ENCODE measurements at regions not wholly inside any gene's neighbourhood (a gene's known extent, or its start where the extent isn't known, plus 50 kb on each side); places are given as distances from the start of the nearest gene placed in this dataset.

DNA sequence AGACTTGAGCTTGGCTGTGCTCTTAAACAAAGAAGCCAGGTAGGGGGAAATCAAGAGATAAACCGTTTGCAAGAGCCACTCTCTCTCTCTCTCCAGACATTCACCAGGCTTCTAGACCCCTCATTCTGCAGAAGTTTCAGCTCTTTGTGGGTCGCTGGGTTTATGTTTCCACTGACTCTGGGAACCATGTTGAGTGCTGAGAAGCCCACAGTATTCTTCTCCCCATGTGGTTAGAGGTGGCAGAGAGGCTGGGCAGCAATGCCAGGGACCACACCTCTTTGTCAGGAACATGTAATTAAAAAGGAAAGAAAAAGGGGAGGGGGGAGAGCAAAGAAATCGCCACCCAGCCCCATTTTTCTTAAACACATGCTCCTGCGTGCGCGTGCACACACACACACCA lies 154.8 kb upstream of the SOX9 start:
- no peak for DNase-seq

DNA sequence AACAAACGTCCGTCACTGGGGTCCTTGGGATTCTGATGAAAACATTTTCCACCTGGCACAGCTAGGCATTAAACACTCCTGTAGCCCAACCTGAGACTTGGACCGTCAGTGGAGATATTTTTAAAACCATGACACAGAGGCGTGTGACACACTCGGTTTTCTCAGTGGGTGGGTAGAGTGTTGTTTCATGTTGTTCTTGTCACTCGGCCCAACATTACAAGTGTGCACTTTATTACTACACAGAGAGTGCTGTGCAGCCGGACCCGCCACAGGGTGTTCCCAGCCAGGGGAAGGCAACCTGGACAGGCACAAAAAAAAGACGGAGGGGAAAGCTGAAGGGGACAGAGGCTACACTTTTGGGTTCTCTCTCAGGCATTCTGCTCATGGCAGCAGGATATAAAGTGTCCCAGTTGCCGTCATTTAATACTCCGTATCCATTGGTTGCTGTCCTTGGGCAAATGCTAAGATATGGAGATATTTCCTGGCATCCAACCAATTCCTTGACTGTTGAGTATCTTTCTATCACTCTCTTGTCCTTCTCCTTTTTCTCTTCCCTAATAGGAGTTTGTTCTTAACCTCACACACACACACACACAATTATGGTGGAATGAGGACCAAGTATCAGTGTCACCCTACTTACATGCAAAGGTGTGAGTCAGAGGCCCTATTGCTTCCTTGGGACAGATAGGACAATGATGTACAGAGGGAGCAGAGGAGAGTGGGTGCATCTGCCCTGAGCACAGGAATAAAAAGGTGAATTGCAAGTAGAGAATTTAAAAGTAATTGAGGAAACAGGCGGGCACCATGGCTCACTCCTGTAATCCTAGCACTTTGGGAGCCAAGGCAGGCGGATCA lies 154.1 kb upstream of the SOX9 start:
- no peak for DNase-seq

DNA sequence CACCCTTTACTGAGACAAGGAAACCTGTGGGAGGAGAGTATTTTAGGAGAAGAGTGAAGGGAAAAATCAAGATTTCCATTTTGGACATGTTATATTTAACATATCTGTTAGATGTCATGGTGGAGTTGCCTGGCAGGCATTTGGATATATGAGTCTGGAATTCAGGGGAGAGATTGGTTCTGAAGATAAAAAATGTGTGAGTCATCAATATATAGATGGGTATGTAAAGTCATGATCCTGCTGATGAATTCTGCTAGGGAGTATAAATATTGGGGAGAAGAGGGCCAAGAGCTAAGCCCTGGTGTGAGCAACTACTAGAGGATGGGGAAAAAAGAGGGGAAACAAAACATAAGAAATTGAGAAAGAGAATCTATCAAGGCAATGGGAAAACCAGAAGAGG lies 151.3 kb upstream of the SOX9 start:
- DNase-seq, result no peak

DNA sequence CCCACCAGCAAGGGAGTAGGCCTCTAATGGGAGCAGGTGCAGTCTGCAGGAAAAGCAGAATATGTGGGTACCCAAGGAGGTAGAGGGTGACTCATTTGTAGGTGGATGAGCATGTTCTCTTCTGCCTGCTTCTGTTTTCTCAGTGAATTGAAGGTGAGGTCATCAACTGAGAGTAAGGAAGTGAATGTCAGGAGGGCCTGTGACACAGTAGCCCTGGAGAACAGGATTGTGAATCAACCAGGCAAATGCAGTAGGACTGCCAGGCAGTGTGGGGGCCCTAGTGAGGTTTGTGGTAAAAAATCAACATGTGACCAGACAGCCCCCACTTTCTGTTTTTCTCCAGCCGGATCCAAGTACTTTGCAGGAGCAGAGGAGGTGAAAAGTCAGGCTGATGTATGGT lies 150.5 kb upstream of the SOX9 start:
- no peak for DNase-seq

DNA sequence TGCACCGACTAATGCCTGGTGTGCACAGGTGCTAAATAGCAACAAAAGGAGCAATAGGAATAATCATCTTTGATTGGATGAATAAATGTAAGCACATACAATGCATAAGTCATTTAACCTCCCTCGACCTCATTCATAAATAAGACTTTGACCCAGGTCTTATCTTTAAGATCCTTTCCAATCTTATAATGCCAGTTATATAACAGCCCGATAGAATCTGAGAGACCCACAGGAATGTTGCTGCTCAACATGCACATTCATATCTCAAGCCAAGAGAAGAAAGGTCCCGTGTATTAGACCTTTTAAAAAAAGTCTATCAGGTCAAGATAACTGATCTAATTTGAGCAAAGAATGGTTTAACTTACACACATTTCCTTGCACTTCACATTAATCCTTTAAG lies 146.8 kb upstream of the SOX9 start:
- no peak for DNase-seq

DNA sequence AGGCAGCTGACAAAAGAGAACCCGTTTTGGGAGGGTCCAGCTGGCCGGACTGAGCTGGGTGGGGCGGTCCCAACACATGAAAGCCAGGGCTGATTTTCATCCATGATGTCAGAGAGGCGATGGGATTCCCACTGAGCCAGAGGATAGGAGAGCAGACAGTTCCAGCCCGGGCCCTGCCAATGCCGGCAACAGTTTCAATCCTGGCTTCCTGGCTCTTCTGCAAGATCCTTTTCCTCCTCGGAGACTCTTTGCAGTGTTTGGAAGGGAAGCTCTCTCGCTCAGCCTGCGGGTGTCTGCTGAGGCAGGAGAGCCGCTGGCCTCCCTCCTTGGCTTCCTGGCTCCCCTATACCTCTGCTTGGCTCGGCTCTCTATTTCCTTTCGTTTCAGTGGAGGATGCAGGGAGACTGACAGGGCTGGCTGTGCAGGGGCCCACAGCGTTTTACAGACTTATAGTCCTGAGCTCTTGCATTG lies 145.5 kb upstream of the SOX9 start:
- no peak for DNase-seq

DNA sequence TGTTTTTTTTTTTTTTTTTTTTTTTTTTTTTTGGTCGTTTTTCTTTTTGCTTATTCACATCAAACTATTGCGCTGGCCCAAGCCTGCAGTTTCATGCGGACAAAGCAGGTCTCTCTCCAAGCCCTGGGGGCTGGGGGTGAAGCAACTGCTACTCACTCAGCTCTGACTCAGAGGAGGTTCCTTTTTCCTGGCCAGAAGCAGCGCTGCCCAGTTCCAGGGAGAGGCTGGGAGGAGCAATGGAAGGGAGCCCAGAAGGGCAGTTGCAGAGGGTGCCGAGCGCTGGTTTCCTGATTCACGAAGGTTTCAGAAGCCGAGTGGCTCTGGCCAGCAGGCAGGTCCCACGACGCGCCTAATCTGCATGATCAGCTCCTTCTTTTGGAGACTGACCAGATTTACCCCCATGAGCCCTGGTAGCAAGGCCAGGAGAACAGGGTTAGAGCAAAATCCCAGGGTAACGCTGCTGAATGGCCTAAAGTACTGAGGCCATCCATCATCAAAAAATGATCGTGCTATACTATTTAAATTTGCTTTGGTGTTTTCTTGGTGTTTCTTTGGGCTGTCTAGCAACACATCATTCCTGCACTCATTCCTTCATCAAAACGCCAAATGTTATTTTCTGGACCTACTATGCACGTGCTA lies 144.7 kb upstream of the SOX9 start:
- DNase-seq, result no peak

DNA sequence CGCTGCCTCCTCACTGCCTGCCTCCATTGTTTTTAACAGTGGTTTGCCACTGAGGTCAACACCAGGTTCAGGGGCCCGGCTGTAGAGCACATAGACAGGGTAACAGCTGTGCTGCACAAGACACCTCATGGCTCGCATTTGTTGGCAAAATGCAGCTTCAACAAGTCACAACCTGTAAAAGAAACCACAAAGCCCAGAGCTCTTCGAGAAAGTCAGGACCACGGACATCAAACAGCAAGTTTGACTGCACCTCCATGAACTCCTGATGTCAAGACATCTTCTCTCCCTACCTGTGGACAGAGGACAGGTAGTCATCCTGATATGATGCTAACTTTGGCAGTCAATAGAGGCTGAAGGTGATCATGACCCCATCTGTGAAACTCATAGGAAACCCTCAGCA lies 142.4 kb upstream of the SOX9 start:
- DNase-seq, result no peak

DNA sequence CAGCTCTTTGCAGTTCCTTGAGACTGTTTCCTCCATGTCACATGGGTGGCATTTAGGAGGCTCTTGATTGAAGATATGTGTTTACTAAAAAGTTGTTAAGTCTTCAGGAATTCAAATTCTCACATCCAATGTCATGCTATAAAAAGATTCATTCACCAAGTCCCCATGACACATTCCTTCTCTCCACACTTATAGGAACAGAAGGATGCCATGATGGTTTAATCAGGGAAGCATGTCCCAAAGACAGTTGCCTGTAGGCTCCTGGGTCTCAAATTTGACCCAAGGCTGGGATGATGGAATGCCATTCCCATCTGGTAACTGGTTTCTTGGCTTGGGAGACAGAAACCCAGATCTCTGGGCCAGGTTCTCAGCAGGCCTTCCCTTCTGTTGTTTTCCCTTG lies 140.6 kb upstream of the SOX9 start:
- no peak for DNase-seq

DNA sequence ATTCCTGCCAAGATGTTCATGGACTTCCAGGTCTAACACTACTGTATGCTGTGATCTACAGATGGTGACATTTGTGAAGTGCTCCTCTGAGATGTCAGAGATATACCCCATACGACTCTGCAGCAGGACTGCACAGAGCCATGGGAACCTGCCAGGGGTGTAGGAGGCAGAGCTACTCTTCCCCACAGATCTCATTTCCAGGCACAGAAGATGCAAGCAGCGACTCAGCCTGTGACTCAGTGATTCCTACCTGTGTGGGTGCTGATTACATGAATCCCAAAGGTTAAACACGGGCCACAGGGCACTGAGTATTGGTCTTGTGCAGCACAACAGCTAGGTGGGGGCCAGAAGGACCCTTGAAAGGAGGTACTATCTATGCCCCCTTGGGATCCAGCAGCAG lies 137.0 kb upstream of the SOX9 start:
- DNase-seq, result no peak

DNA sequence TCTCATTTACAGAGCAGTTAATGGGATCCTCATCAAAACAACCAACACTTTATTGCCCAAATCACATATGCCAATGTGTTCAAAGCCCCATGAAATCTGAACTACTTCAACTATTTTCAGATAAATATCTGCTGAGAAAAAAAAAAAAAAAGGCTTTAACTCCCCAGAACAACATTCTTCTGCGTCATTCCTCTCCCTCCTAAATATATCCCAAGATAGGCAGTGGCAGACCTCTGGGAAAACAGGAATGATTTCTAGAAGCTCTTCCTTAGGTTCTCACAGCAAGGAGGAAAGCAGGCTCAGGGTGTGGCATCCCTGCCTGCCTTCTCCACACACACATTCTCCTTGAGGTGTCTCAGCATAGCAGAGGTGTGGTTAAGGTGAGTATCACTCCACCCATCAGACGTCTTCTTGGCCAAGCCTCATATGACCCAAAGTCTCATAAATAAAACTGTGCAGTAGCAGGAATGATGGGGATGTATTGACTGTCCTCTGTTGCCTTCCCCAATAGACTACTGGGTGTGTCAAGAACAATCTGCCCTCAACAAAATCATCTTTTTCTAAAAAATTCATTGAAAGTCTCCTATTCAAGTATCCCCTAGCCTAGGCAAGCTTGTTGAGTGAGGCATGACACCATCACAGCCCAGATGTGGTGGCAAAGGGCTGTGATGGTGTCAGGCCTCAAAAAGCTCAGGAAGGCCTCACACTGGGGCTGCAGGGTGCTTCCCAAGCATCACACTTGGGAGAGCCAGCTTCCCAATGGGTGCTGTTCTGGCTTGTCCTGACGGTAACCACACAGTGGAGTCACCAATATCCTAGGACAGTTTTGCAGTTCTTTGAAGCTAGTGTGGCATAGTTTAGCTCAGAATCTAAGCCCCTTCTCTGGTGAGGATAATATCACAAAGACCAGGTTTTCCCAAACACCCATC lies 135.4 kb upstream of the SOX9 start:
- DNase-seq, result no peak

DNA sequence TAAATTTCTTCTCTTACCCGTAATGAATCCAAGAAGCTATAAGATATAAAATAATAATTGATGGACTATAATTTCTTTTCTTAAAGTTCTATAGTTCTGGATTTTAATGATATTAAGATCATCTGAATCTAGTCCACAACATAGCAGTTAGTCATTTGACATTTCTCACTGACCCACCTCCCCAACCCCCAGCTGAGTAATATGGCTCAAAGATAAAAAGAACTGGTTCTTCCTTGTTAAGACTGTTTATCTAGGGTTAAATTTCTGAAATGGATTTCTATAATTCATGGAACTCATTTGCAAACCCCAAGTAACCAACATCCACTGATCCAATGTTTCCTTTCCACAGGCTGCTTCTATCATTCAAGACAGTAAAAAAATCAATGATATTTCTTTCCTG lies 133.9 kb upstream of the SOX9 start:
- no peak for DNase-seq

DNA sequence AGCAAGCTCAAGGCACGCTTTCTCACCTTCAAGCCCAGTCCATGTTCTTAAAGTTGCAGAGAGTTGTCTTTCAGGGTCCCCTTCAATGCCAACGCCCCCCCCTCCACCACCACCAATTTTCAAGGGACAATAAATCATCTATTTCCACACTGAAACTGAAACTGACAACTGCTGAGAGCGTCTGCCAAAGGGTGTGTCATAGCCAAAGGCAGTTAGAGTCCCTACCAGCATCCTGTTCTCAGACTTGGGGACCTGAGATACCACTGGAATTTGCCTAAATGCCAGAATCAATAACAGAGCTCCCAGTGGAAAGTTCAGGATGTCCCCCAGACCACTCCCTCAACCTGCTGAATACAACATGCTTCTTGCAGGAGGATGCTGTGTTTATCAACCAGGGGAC lies 133.2 kb upstream of the SOX9 start:
- DNase-seq, result no peak

DNA sequence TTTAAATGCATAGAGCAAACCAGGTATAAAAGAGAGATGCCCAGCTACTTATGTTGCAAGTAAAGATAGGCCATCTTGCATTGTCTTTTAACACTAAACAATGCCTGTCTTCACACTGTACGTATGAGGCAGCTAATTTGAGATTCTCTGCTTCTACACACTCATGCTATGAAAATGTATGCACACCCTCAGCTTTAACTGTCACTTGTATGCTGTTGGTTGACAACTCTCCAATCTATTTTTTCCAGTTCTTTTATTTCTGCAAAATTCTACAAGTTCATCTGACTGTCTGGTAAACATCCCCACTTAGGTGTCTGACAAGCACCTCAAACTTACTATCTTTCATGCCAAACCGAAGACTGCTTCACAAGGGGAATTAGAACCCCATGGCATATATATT lies 131.7 kb upstream of the SOX9 start:
- no peak for DNase-seq

DNA sequence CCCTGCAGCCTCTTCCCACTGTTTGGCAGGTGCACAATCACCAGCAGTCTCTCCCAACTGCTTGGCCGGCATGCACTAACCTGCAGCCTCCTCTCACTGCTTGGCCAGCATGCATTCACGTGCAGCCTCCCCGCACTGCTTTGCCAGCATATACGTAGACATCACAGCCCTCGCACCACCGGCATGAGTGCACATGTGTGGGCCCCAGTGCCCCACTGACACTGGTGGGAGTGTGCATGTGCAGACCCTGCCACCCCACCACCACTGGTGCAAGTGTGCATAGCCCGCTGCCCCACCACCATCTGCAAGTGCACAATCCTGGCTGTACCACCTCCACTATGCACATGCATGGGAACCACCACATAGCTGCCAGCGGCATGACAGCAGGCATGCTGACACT lies 127.5 kb upstream of the SOX9 start:
- DNase-seq, result no peak

DNA sequence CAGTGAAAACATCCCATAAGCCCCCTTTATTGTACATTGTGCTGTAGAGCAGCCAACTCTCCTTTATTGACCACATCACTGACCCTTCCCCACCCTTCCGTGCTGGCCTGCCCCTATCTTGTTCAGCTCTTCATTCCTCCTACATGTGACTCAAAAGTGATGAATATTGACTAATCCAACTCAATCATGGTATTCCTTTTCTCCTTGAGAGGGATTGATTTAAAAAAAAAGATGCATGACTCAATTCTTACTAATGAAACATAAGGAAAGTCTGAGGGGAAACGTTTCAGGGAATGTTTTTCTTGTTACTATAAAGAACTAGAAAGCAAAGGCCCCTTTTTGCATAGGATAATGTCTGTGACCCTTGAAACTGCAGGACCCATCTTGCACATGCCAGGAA lies 125.2 kb upstream of the SOX9 start:
- no peak for DNase-seq

DNA sequence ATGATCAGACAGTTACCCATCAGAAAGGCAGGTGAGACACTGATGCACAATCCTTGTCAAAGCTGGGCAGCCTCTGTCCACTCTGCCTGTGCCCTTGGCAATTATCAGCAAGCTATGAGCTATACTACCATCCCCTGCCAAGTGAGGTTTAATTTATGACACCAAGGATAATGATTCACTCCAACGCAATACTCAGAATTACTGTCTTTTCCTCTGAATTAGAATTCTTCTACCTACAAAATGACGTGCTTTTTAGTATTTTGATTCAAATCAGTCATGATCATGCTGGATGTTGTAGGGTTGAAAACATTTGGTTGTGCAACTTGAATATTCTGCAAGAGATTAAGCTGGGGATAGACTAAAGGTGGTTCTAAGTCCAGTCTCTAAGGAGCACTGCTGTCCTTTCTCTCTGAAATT lies 116.8 kb upstream of the SOX9 start:
- no peak for DNase-seq

DNA sequence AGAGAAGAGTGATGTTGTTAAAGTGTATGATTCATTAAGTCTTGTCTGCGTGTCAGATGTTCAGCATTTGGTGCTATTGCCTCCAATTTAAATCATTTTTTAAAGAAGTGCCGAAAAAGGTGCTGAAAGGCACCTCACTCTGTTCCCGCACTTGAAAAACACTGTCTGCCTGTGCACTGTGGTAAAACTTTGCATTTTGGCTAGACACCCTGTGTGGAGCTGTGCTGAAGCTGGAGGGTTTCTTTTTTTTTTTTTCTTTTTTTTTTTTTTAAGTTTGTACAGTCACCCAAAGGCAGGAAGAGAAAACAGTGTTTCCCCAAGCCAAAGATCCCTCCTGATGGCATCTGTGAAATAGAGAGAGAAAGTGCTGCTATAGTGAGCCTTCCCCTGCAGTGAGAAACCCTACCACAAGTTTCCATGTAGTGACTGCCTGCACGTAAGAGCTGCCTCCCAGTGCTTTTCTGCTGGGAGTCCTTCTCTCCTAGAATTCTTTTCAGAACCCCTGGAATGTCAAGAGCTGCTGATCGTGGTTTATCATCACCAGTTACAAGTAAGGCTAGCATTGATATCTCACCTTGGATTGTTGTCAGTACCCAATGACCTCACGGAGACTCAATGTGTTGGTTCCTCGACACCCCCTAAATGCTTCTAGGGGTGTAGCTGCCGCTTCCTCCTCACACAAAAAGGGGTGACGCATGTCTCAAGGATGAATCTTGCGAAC lies 116.0 kb upstream of the SOX9 start:
- DNase-seq, result no peak

DNA sequence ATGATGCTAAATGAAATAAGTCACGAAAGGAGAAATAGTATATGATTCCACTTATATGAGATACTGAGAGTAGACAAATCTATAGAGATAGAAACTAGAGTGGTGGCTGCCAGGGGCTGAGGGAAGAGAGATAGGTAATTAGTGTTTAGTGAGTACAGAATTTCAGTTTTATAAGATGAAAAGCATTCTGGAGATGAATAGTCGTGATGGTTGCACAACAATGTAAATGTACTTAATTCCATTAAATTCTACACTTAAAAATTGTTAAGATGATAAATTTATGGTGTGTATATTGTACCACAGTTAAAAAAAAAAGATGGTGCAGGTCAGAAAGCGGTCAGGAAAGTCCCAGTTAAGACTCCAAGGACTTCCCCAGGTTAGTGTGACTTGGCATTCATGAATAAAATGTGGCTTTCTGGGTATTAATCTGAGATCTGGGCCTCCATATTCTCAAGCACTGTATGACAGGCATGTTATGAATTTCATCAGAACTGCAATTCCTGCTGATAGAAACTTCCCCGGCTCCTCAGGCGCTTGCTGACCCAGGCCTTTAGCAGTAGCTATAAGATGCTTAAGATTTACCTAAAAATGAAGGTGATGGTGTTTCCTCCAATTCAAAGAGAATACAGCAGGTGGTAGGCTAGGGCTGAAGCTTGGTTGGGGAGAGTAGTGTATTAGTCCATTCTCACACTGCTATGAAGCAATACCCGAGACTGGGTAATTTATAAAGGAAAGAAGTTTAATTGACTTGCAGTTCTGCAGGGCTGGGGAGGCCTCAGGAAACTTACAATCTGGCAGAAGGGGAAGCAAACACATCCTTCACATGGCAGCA lies 115.3 kb upstream of the SOX9 start:
- DNase-seq, result no peak

DNA sequence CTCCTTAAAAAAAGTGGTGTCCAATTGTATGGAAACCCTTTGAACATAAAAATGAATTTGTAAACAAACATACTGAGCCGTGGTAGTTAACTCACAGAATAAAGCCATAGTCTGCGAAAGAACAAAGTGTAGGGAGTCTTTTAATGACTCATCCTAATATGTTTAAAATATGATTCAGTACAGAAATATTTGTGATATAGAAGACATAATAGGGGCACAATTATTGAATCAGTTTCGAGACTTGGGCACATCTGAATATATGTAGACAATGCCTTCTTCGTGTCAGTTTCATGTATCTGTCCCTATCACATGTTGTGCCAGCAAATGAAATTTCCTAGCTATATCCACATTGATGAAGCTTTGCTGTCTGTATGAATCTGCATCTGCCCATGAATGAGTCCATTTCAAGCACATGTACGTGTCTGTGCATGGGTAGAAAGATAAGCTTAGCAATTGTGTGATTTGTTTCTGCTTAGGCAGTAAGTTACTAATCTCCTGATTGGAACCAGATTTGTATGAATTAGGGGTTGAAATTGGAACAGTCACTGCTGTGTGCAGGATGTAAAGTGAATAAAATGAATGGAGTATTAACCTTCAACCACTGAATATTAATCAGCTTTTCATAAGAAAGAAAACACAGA lies 112.5 kb upstream of the SOX9 start:
- DNase-seq, result no peak

DNA sequence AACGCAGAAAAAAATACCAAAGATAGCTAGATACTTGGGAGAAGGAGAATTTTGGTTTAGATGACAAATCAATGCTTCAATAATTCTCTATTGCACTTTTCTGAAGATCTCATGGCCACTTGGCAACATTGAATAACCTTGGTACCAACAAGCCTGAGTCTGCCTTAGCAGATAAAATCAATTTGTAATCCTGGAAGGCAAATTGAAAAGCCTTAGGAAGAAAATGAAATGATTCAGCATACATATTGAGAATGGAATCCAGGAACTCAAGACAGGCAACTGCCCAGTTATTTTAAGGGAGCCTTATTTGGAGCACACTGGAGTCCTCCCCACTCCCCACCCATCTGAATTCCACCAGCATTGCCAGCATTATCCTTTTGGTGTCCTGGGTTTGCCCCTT lies 109.3 kb upstream of the SOX9 start:
- DNase-seq, result no peak
